RWPE2 (cell line): ENCODE measurements at regions not wholly inside any gene's neighbourhood (a gene's known extent, or its start where the extent isn't known, plus 50 kb on each side); places are given as distances from the start of the nearest gene placed in this dataset.

Experiments
- ATAC-seq: fragments of 200-7000 bp; cut with Tn5 transposase; 3 replicates; pipeline ENCODE4 v1.9.1; 2021; ENCODE audit warnings: low read depth
- DNase-seq: peaks from one replicate; pipeline ENCODE4 v3.0.0-alpha.2; 2020; ENCODE audit warnings: low spot score
- H3K27ac ChIP-seq: fragments of 450-650 bp; 2 replicates; pipeline ENCODE4 v1.5.1; 2017; ENCODE audit warnings: mild to moderate bottlenecking; ENCODE audit not compliant: poor library complexity, severe bottlenecking
- H3K27me3 ChIP-seq: fragments of 250-450 bp; sonication (Bioruptor Pico); 2 replicates; pipeline ENCODE4 v1.5.1; 2021; ENCODE audit warnings: mild to moderate bottlenecking, moderate library complexity; ENCODE audit not compliant: insufficient read depth, poor library complexity, severe bottlenecking
- H3K36me3 ChIP-seq: fragments of 250-450 bp; sonication (Bioruptor Pico); 2 replicates; pipeline ENCODE4 v1.5.1; 2020; ENCODE audit warnings: low read depth, mild to moderate bottlenecking, moderate library complexity
- H3K4me1 ChIP-seq: fragments of 250-450 bp; sonication (Bioruptor Pico); 2 replicates; pipeline ENCODE4 v1.5.1; 2021; ENCODE audit warnings: mild to moderate bottlenecking, moderate library complexity; ENCODE audit not compliant: insufficient read depth, poor library complexity, severe bottlenecking
- H3K4me3 ChIP-seq: fragments of 250-450 bp; sonication (Bioruptor Pico); 2 replicates; pipeline ENCODE4 v1.5.1; 2021; ENCODE audit warnings: mild to moderate bottlenecking, moderate library complexity; ENCODE audit not compliant: severe bottlenecking
- H3K9me3 ChIP-seq: fragments of 250-450 bp; sonication (Bioruptor Pico); 2 replicates; pipeline ENCODE4 v1.5.1; 2021; ENCODE audit warnings: mild to moderate bottlenecking, moderate library complexity; ENCODE audit not compliant: severe bottlenecking
- TF ChIP-seq, protein P1 (sequence below): fragments of 450-650 bp; IDR thresholded peaks from one replicate; pipeline ENCODE4 v1.5.1; 2017; ENCODE audit warnings: mild to moderate bottlenecking, moderate library complexity; ENCODE audit not compliant: poor library complexity, severe bottlenecking

GRCh38 chr3:117263745-117264144, 554.2 kb downstream of the TUSC7 start:
- H3K27ac ChIP-seq, result no peak overlapping the region
- TF ChIP-seq, protein P1, sequence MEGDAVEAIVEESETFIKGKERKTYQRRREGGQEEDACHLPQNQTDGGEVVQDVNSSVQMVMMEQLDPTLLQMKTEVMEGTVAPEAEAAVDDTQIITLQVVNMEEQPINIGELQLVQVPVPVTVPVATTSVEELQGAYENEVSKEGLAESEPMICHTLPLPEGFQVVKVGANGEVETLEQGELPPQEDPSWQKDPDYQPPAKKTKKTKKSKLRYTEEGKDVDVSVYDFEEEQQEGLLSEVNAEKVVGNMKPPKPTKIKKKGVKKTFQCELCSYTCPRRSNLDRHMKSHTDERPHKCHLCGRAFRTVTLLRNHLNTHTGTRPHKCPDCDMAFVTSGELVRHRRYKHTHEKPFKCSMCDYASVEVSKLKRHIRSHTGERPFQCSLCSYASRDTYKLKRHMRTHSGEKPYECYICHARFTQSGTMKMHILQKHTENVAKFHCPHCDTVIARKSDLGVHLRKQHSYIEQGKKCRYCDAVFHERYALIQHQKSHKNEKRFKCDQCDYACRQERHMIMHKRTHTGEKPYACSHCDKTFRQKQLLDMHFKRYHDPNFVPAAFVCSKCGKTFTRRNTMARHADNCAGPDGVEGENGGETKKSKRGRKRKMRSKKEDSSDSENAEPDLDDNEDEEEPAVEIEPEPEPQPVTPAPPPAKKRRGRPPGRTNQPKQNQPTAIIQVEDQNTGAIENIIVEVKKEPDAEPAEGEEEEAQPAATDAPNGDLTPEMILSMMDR, result no peak
- no peak for ATAC-seq

GRCh38 chr3:117264204-117264994, 554.8 kb downstream of the TUSC7 start:
- TF ChIP-seq, protein P1, result no peak
- no peaks in the 10 kb centered on the region for H3K36me3 ChIP-seq
- ATAC-seq, result no peak

More at GRCh38 chr3:117263745-117264144, 554.2 kb downstream of the TUSC7 start:
- Histone ChIP-seq H3K9me3 (no peaks in the 10 kb centered on the region), H3K4me3 (no peak overlapping the region), H3K36me3 (no peaks in the 10 kb centered on the region), H3K4me1 (no peaks in the 10 kb centered on the region), H3K27me3 (no peaks in the 10 kb centered on the region)
- no peak for DNase-seq

DNA sequence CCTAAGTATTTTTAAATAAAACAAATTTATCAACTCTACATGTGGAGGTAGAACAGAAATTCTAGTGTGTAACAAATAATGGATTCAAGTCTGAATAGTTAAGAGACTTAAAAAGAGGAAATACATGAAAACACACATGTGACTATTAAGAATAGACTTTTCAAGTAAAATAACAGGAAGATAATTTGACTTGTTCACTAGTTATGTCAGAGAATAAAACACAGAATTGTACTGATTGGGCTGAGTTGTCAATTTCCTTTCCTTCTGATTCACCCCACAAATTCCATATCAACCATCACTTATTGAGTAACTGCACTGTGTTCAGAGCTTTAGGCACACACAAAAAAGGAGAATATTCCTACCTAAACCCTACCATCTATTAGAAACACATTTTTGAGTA, 557.2 kb downstream of the TUSC7 start:
- no peaks in the 10 kb centered on the region for H3K9me3 ChIP-seq
- no peak for ATAC-seq
- H3K27me3 ChIP-seq, result peaks cover 6% of the 10 kb centered on the region
- H3K4me1 ChIP-seq, result no peaks in the 10 kb centered on the region
- no peak for DNase-seq
- H3K27ac ChIP-seq, result no peak overlapping the region
- no peaks in the 10 kb centered on the region for H3K36me3 ChIP-seq
- no peak overlapping the region for H3K4me3 ChIP-seq
- TF ChIP-seq, protein P1, result no peak

More at GRCh38 chr3:117264204-117264994, 554.8 kb downstream of the TUSC7 start:
- no peak for DNase-seq
- Histone ChIP-seq H3K4me3 (no peak overlapping the region), H3K27me3 (no peaks in the 10 kb centered on the region), H3K27ac (no peak overlapping the region), H3K9me3 (no peaks in the 10 kb centered on the region), H3K4me1 (no peaks in the 10 kb centered on the region)

DNA sequence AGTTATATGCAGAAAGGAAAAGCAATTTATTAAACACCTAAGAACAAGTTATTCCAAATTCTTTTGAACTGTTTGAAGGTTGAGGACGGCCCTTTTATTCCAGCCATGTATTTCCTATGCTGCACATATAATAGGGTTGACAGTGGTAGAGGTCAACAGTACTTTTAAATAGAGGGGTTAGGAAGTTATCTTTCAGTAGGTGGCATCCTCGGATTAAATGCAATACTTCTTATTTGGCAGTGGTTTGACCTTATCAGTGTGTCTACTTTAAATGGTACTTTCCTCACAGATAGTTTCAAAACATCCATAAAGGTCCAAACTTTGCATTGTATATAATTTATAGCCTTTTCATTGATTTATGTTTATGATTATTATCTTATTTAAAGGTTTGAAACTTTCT, 558.7 kb downstream of the TUSC7 start:
- Histone ChIP-seq H3K27ac (no peak overlapping the region), H3K36me3 (no peaks in the 10 kb centered on the region), H3K4me3 (no peak overlapping the region), H3K9me3 (no peaks in the 10 kb centered on the region), H3K4me1 (no peaks in the 10 kb centered on the region), H3K27me3 (peaks cover 7% of the 10 kb centered on the region)
- DNase-seq (no peak), ATAC-seq (no peak)
- TF ChIP-seq, protein P1, result no peak

GRCh38 chr3:117272274-117272673, 562.7 kb downstream of the TUSC7 start:
- Histone ChIP-seq H3K4me1 (no peaks in the 10 kb centered on the region), H3K27ac (no peak overlapping the region), H3K4me3 (no peak overlapping the region), H3K27me3 (peaks cover 17% of the 10 kb centered on the region), H3K9me3 (no peaks in the 10 kb centered on the region), H3K36me3 (no peaks in the 10 kb centered on the region)
- ATAC-seq (no peak), DNase-seq (no peak)
- TF ChIP-seq, protein P1, result no peak
